ENCODE measurements at regions not wholly inside any gene's neighbourhood (a gene's known extent, or its start where the extent isn't known, plus 50 kb on each side); places are given as distances from the start of the nearest gene placed in this dataset.
"Not testable (repeated sequence)": the region's sequence is repeated elsewhere in the genome, so short reads cannot be mapped to it uniquely, and the experiment has no call there.

GRCh38 chr5:154646745-154647113, 108.4 kb upstream of the LARP1 start:
- Histone ChIP-seq H3K4me2 (ENCODE audit: insufficient read depth, low read length) (peak overlapping the region; percentile 78), H3K4me3 (ENCODE audit: insufficient read depth, low read length) (peak overlapping the region; percentile 60), H3K36me3 (ENCODE audit: insufficient read depth, low read length) (no peaks in the 10 kb centered on the region), H3K27ac (ENCODE audit: low read depth, low read length) (no peak overlapping the region), H3K27me3 (ENCODE audit: insufficient read depth, low read length) (no peaks in the 10 kb centered on the region), H2AFZ (ENCODE audit: low read length) (peak overlapping the region; percentile 84), H4K20me1 (ENCODE audit: insufficient read depth, low read length) (no peaks in the 10 kb centered on the region), H3K4me1 (ENCODE audit: insufficient read depth, low read length) (peaks cover 10% of the 10 kb centered on the region), H3K79me2 (ENCODE audit: insufficient read depth, low read length) (no peaks in the 10 kb centered on the region), H3K9me3 (ENCODE audit: low read depth, low read length) (no peaks in the 10 kb centered on the region)
- no peak for DNase-seq (ENCODE audit: insufficient read length, low spot score, missing footprints)
- TF ChIP-seq CTCF (IDR thresholded peaks at IDR 0.05; ENCODE audit: extremely low read depth, low read depth, low read length) = no peak

GRCh38 chr5:154644745-154645411, 110.3 kb upstream of the LARP1 start:
- H3K27me3 ChIP-seq (ENCODE audit: insufficient read depth, low read length) = no peaks in the 10 kb centered on the region
- H3K4me3 ChIP-seq (ENCODE audit: insufficient read depth, low read length) = no peak overlapping the region
- no peaks in the 10 kb centered on the region for H4K20me1 ChIP-seq (ENCODE audit: insufficient read depth, low read length)
- no peaks in the 10 kb centered on the region for H3K36me3 ChIP-seq (ENCODE audit: insufficient read depth, low read length)
- H3K79me2 ChIP-seq (ENCODE audit: insufficient read depth, low read length) = no peaks in the 10 kb centered on the region
- no peak overlapping the region for H3K27ac ChIP-seq (ENCODE audit: low read depth, low read length)
- no peak overlapping the region for H2AFZ ChIP-seq (ENCODE audit: low read length)
- peaks cover 10% of the 10 kb centered on the region for H3K4me1 ChIP-seq (ENCODE audit: insufficient read depth, low read length)
- no peak for DNase-seq (ENCODE audit: insufficient read length, low spot score, missing footprints)
- H3K9me3 ChIP-seq (ENCODE audit: low read depth, low read length) = no peaks in the 10 kb centered on the region
- TF ChIP-seq CTCF (IDR thresholded peaks at IDR 0.05; ENCODE audit: extremely low read depth, low read depth, low read length) = no peak
- no peak overlapping the region for H3K4me2 ChIP-seq (ENCODE audit: insufficient read depth, low read length)

- peak; percentile 78 for TF ChIP-seq CTCF (IDR thresholded peaks at IDR 0.05; ENCODE audit: extremely low read depth, low read depth, low read length)
- H3K79me2 ChIP-seq (ENCODE audit: insufficient read depth, low read length) = no peaks in the 10 kb centered on the region
- no peaks in the 10 kb centered on the region for H3K9me3 ChIP-seq (ENCODE audit: low read depth, low read length)
These were observed 112.5 kb upstream of the LARP1 start for GRCh38 chr5:154642499-154643245.

GRCh38 chr5:154640213-154640831, 114.9 kb upstream of the LARP1 start:
- not testable (repeated sequence) for H3K79me2 ChIP-seq (ENCODE audit: insufficient read depth, low read length); H4K20me1 ChIP-seq (ENCODE audit: insufficient read depth, low read length); H3K27me3 ChIP-seq (ENCODE audit: insufficient read depth, low read length); H2AFZ ChIP-seq (ENCODE audit: low read length); H3K4me1 ChIP-seq (ENCODE audit: insufficient read depth, low read length); H3K36me3 ChIP-seq (ENCODE audit: insufficient read depth, low read length); H3K4me2 ChIP-seq (ENCODE audit: insufficient read depth, low read length); H3K27ac ChIP-seq (ENCODE audit: low read depth, low read length); H3K4me3 ChIP-seq (ENCODE audit: insufficient read depth, low read length); H3K9me3 ChIP-seq (ENCODE audit: low read depth, low read length); DNase-seq (ENCODE audit: insufficient read length, low spot score, missing footprints)
- TF ChIP-seq CTCF (IDR thresholded peaks at IDR 0.05; ENCODE audit: extremely low read depth, low read depth, low read length) = peak; percentile 40

More at GRCh38 chr5:154642499-154643245, 112.5 kb upstream of the LARP1 start:
- DNase-seq (ENCODE audit: insufficient read length, low spot score, missing footprints) = peak; percentile 92
- H3K4me3 ChIP-seq (ENCODE audit: insufficient read depth, low read length) = no peak overlapping the region
- peaks cover 5% of the 10 kb centered on the region for H3K4me1 ChIP-seq (ENCODE audit: insufficient read depth, low read length)
- H3K36me3 ChIP-seq (ENCODE audit: insufficient read depth, low read length) = no peaks in the 10 kb centered on the region
- H4K20me1 ChIP-seq (ENCODE audit: insufficient read depth, low read length) = no peaks in the 10 kb centered on the region
- no peaks in the 10 kb centered on the region for H3K27me3 ChIP-seq (ENCODE audit: insufficient read depth, low read length)
- H2AFZ ChIP-seq (ENCODE audit: low read length) = no peak overlapping the region
- no peak overlapping the region for H3K4me2 ChIP-seq (ENCODE audit: insufficient read depth, low read length)
- no peak overlapping the region for H3K27ac ChIP-seq (ENCODE audit: low read depth, low read length)

- not testable (repeated sequence) for H3K36me3 ChIP-seq (ENCODE audit: insufficient read depth, low read length); H4K20me1 ChIP-seq (ENCODE audit: insufficient read depth, low read length); DNase-seq (ENCODE audit: insufficient read length, low spot score, missing footprints); H3K27ac ChIP-seq (ENCODE audit: low read depth, low read length); H3K4me3 ChIP-seq (ENCODE audit: insufficient read depth, low read length); H3K9me3 ChIP-seq (ENCODE audit: low read depth, low read length); H3K79me2 ChIP-seq (ENCODE audit: insufficient read depth, low read length); H3K4me2 ChIP-seq (ENCODE audit: insufficient read depth, low read length); H2AFZ ChIP-seq (ENCODE audit: low read length); H3K4me1 ChIP-seq (ENCODE audit: insufficient read depth, low read length); H3K27me3 ChIP-seq (ENCODE audit: insufficient read depth, low read length)
These were observed 118.4 kb upstream of the LARP1 start for GRCh38 chr5:154636786-154637185.
